ENCODE measurements at regions not wholly inside any gene's neighbourhood (a gene's known extent, or its start where the extent isn't known, plus 50 kb on each side); places are given as distances from the start of the nearest gene placed in this dataset.

DNA sequence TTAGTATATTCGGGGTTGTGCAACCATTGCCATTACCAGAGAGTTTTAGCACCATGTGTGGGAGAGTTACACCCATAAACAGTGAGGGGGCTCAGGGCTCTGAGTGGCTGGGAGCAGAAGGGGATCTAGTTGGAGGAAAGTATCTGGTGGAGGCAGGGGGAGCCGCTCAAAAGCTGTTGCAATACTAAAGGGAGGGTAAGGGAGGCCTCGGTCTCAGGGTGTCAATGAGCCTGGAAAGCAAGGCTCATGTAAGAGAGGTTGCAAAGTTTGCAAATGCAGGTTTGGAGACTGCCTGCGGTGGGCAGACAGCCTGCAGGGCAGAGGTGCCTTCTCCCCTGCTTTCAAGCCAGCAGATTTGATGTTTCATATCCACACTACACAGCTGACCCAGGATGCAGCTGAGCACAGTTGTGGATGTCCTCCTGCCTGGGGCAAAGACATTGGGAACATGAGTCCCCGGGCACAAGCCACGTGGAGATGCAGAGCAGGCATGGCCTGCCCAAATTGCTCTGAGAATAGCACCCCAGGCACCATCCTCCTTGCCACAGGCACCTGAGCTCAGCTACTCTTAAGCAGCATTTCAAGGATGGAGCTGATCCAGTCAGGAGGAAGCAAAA, 181.4 kb downstream of the TLE3 start:
- H3K9me2 ChIP-seq: no peaks in the 10 kb centered on the region
- H3K4me1 ChIP-seq (ENCODE audit: control insufficient read depth in 1 of 2, insufficient read depth in 2 of 2, low read depth in 1 of 2, low read length in 1 of 2): no peaks in the 10 kb centered on the region; a peak in 1 of 4 replicates
- CTCF ChIA-PET: no interaction called here
- H2AFZ ChIP-seq (ENCODE audit: low read depth): no peak overlapping the region
- no peak overlapping the region for H3K4me2 ChIP-seq
- no peak overlapping the region for H3K9ac ChIP-seq
- DNase-seq: no peak
- no peaks in the 10 kb centered on the region for H3K79me2 ChIP-seq (ENCODE audit: insufficient read depth)
- POLR2A ChIA-PET: no interaction called here
- H3K27me3 ChIP-seq (ENCODE audit: insufficient read depth): no peaks in the 10 kb centered on the region; the same call in 1 of the 2 replicates
- no peak for TF ChIP-seq TEAD4 (IDR thresholded peaks at IDR 0.05; ENCODE audit: borderline replicate concordance, insufficient read depth)
- TF ChIP-seq, protein P1, sequence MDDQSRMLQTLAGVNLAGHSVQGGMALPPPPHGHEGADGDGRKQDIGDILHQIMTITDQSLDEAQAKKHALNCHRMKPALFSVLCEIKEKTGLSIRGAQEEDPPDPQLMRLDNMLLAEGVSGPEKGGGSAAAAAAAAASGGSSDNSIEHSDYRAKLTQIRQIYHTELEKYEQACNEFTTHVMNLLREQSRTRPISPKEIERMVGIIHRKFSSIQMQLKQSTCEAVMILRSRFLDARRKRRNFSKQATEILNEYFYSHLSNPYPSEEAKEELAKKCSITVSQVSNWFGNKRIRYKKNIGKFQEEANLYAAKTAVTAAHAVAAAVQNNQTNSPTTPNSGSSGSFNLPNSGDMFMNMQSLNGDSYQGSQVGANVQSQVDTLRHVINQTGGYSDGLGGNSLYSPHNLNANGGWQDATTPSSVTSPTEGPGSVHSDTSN (IDR thresholded peaks at IDR 0.05): no peak
- TF ChIP-seq SMC3 (IDR thresholded peaks at IDR 0.05; ENCODE audit: low read depth, low read length): no peak
- TF ChIP-seq JUND (IDR thresholded peaks at IDR 0.05): no peak
- TF ChIP-seq, protein P2, sequence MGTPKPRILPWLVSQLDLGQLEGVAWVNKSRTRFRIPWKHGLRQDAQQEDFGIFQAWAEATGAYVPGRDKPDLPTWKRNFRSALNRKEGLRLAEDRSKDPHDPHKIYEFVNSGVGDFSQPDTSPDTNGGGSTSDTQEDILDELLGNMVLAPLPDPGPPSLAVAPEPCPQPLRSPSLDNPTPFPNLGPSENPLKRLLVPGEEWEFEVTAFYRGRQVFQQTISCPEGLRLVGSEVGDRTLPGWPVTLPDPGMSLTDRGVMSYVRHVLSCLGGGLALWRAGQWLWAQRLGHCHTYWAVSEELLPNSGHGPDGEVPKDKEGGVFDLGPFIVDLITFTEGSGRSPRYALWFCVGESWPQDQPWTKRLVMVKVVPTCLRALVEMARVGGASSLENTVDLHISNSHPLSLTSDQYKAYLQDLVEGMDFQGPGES (IDR thresholded peaks at IDR 0.05; ENCODE audit: low read depth, low read length): no peak
- no peak for TF ChIP-seq ELF1 (IDR thresholded peaks at IDR 0.05)
- no peak for TF ChIP-seq EP300 (IDR thresholded peaks at IDR 0.05; ENCODE audit: borderline replicate concordance in 1 of 2, low read depth in 1 of 2, low read length in 1 of 2)
- TF ChIP-seq RCOR1 (IDR thresholded peaks at IDR 0.05; ENCODE audit: low read length): no peak
- TF ChIP-seq GABPA (IDR thresholded peaks at IDR 0.05; ENCODE audit: low read depth): no peak
- no peak for TF ChIP-seq RAD21 (IDR thresholded peaks at IDR 0.05; ENCODE audit: low read length)
- no peak for TF ChIP-seq RXRA (IDR thresholded peaks at IDR 0.05; ENCODE audit: borderline replicate concordance, low read depth)
- TF ChIP-seq FOSL2 (IDR thresholded peaks at IDR 0.05; ENCODE audit: borderline replicate concordance, low read depth): no peak
- TF ChIP-seq TCF12 (IDR thresholded peaks at IDR 0.05): no peak
- TF ChIP-seq FOXM1 (IDR thresholded peaks at IDR 0.05; ENCODE audit: low read depth): no peak
- no peak for TF ChIP-seq GATA2 (CRISPR knock-in tag; IDR thresholded peaks at IDR 0.05)
- no peak for TF ChIP-seq POLR2AphosphoS5 (IDR thresholded peaks at IDR 0.05; ENCODE audit: low read depth, low read length)
- no peaks in the 10 kb centered on the region for H3K9me3 ChIP-seq
- WGBS (ENCODE audit: low lambda C conversion rate): 44% methylated on average over 5 of the region's 6 CpGs
- H3K4me3 ChIP-seq (ENCODE audit: low read depth in 2 of 2, low read length in 1 of 2): no peak overlapping the region
- no peaks in the 10 kb centered on the region for H3F3A ChIP-seq (replicated peaks; ENCODE audit: insufficient read depth)
- H3K27ac ChIP-seq (ENCODE audit: low read depth in 2 of 2, low read length in 1 of 2): no peak overlapping the region
- no peaks in the 10 kb centered on the region for H4K20me1 ChIP-seq (ENCODE audit: insufficient read depth)
- no peaks in the 10 kb centered on the region for H3K36me3 ChIP-seq (replicated peaks in 1 of 2; ENCODE audit: control insufficient read depth in 1 of 2, insufficient read depth in 2 of 2, low read length in 1 of 2)

DNA sequence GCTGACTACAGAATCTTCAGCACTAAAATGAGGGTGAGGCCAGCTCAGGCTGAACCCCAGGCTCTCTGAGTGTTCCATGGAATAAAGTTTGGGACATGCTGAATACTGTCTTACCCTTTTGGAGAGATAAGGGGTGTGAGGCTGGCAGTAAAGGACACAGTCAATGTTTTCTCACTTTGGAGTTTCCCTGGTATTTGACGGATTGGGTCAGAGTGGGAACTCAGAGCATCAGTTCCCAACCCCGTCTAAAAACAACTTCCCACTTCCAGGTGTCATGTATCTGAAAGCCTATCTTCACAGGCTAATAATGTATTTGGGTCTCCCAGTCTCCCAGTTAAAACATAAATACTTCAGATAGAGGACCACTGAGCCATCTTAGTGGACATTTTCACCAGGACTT, 180.7 kb downstream of the TLE3 start:
- Histone ChIP-seq H2AFZ (ENCODE audit: low read depth) (no peak overlapping the region), H3K79me2 (ENCODE audit: insufficient read depth) (no peaks in the 10 kb centered on the region), H3K9me3 (no peaks in the 10 kb centered on the region), H3K27ac (ENCODE audit: low read depth in 2 of 2, low read length in 1 of 2) (no peak overlapping the region), H3K4me2 (no peak overlapping the region), H3K27me3 (ENCODE audit: insufficient read depth) (no peaks in the 10 kb centered on the region; the same call in 1 of the 2 replicates), H3K9me2 (no peaks in the 10 kb centered on the region), H3K4me1 (ENCODE audit: control insufficient read depth in 1 of 2, insufficient read depth in 2 of 2, low read depth in 1 of 2, low read length in 1 of 2) (no peaks in the 10 kb centered on the region; a peak in 1 of 4 replicates), H3K36me3 (replicated peaks in 1 of 2; ENCODE audit: control insufficient read depth in 1 of 2, insufficient read depth in 2 of 2, low read length in 1 of 2) (no peaks in the 10 kb centered on the region), H3F3A (replicated peaks; ENCODE audit: insufficient read depth) (no peaks in the 10 kb centered on the region), H3K9ac (no peak overlapping the region), H3K4me3 (ENCODE audit: low read depth in 2 of 2, low read length in 1 of 2) (no peak overlapping the region), H4K20me1 (ENCODE audit: insufficient read depth) (no peaks in the 10 kb centered on the region)
- WGBS (ENCODE audit: low lambda C conversion rate): 52% methylated on average over 2 of the region's 2 CpGs
- ChIA-PET POLR2A (no interaction called here), CTCF (no interaction called here)
- DNase-seq: no peak
- TF ChIP-seq RFX5 (IDR thresholded peaks at IDR 0.05; ENCODE audit: low read length): no peak
- TF ChIP-seq, protein P3, sequence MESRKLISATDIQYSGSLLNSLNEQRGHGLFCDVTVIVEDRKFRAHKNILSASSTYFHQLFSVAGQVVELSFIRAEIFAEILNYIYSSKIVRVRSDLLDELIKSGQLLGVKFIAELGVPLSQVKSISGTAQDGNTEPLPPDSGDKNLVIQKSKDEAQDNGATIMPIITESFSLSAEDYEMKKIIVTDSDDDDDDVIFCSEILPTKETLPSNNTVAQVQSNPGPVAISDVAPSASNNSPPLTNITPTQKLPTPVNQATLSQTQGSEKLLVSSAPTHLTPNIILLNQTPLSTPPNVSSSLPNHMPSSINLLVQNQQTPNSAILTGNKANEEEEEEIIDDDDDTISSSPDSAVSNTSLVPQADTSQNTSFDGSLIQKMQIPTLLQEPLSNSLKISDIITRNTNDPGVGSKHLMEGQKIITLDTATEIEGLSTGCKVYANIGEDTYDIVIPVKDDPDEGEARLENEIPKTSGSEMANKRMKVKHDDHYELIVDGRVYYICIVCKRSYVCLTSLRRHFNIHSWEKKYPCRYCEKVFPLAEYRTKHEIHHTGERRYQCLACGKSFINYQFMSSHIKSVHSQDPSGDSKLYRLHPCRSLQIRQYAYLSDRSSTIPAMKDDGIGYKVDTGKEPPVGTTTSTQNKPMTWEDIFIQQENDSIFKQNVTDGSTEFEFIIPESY (IDR thresholded peaks at IDR 0.05; ENCODE audit: borderline replicate concordance, low read depth): no peak
- no peak for TF ChIP-seq SIN3A (IDR thresholded peaks at IDR 0.05; ENCODE audit: borderline replicate concordance, low read depth, low read length)
- TF ChIP-seq NFIC (IDR thresholded peaks at IDR 0.05; ENCODE audit: borderline replicate concordance): no peak
- TF ChIP-seq, protein P1 (IDR thresholded peaks at IDR 0.05): no peak
- no peak for TF ChIP-seq RCOR1 (IDR thresholded peaks at IDR 0.05; ENCODE audit: low read length)
- TF ChIP-seq, protein P4, sequence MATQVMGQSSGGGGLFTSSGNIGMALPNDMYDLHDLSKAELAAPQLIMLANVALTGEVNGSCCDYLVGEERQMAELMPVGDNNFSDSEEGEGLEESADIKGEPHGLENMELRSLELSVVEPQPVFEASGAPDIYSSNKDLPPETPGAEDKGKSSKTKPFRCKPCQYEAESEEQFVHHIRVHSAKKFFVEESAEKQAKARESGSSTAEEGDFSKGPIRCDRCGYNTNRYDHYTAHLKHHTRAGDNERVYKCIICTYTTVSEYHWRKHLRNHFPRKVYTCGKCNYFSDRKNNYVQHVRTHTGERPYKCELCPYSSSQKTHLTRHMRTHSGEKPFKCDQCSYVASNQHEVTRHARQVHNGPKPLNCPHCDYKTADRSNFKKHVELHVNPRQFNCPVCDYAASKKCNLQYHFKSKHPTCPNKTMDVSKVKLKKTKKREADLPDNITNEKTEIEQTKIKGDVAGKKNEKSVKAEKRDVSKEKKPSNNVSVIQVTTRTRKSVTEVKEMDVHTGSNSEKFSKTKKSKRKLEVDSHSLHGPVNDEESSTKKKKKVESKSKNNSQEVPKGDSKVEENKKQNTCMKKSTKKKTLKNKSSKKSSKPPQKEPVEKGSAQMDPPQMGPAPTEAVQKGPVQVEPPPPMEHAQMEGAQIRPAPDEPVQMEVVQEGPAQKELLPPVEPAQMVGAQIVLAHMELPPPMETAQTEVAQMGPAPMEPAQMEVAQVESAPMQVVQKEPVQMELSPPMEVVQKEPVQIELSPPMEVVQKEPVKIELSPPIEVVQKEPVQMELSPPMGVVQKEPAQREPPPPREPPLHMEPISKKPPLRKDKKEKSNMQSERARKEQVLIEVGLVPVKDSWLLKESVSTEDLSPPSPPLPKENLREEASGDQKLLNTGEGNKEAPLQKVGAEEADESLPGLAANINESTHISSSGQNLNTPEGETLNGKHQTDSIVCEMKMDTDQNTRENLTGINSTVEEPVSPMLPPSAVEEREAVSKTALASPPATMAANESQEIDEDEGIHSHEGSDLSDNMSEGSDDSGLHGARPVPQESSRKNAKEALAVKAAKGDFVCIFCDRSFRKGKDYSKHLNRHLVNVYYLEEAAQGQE (IDR thresholded peaks at IDR 0.05; ENCODE audit: low read depth, low read length): no peak
- no peak for TF ChIP-seq GATA2 (CRISPR knock-in tag; IDR thresholded peaks at IDR 0.05)

Measured in SK-N-SH (cell line).